ENCODE measurements at regions not wholly inside any gene's neighbourhood (a gene's known extent, or its start where the extent isn't known, plus 50 kb on each side); places are given as distances from the start of the nearest gene placed in this dataset.
"Not testable (repeated sequence)": the region's sequence is repeated elsewhere in the genome, so short reads cannot be mapped to it uniquely, and the experiment has no call there.

DNA sequence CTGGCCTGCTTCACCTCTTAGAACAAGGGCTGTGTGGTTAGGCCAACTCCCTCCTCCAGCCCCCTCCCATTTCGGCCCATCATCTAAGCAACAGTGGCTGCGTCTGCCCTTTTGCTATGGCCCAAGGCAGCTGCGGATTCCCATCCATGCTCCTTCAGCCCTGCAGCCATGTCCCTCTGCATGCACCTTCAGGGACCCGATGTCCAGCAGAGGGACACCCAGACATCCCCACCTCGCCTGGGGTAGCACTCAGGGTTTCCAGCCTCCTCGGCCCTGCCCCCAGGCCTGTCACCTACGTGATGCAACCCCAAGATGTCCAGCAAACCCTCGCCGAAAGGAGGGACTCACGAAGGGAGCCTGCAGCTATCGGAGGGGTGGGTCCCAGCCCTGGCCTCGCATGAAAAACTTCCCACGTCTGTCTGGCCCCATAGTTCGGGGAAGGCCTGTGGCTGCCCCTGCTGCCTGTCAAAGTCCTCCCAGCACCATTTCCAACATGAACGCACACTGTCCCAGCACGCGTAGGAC is 194.4 kb downstream of the CTTN start:
- DNase-seq (ENCODE audit: low read depth in 2 of 2), result no peak

DNA sequence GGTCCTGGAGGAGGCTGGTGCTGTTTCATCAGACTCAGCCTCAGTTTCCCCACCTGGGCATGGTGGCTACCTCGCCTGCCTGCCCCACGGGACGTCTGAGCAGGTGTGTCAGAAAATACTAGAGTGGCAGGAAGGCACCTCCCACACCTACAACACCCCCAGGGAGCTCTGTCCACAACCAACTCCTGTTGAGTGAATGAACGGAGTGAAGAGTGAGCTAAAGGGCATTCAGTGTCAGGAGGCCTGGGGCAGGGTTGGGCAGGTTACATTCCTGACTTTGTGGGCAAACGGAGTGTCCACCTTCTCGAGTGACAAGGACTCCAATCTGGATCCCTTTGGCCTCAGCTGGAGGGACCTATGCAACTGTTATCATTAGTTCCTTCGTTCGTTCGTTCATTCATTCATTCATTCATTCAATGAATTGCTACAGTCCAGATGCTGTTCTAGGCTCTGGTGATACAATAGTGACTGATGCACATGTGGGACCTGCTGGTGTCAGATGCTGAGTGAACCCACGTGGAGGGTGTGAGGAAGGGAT is 195.2 kb downstream of the CTTN start:
- no peak for DNase-seq (ENCODE audit: low read depth in 2 of 2)

DNA sequence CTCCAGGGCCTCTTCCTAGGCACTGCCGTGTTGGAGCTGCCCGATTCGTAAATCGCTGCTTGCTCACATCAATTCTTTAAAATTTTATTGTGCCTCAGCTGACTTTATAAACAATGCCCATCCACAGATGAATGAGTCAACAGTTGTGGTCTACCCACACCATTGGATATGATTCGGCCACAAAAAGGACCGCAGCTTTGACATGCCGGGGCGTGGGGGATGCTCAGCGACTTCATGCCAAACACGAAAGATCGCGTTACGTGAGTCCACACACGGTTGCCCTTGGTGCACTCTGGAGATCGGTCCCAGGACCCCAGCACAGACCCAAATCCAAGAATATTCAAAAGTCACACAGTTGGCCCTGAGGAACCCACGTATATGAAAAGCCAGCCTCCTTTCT is 195.7 kb downstream of the CTTN start:
- no peak for DNase-seq (ENCODE audit: low read depth in 2 of 2)

DNA sequence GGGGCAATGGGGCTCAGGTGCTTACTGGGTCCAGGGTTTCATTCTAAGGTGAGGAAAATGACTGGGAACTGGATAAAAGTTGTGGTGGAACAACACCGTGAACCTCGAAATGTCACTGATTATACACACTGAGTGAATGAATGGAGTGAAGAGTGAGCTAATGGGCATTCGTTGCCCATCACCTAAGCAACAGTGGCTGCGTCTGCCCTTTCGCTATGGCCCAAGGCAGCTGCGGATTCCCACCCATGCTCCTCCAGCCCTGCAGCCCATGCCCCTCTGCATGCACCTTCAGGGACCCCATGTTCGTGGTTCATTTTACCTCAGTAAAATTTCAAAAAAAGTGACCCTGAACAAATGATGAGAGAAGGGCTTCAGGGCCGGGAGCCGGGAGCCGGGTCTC is 196.3 kb downstream of the CTTN start:
- no peak for DNase-seq (ENCODE audit: low read depth in 2 of 2)

DNA sequence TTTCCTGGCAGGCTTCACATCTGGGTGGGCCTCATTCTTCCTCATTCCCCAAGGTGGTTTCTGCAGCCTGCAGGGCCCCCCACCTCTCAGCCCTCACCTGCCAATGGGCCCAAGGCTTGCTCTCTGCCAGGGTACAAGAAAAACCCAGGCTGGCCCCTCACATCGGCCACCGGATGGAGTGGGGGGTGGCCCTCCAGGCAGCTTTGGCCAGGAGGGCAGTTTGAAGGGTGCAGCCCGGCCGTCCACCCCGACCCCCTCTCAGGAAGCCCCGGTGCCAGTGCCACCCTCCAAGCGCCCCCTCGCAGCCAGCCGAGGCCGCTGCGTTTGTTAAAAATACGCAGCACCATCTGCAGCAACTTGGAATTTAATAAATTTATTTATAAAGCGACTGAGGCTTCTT is 196.7 kb downstream of the CTTN start:
- DNase-seq (ENCODE audit: low read depth in 2 of 2), result no peak

DNA sequence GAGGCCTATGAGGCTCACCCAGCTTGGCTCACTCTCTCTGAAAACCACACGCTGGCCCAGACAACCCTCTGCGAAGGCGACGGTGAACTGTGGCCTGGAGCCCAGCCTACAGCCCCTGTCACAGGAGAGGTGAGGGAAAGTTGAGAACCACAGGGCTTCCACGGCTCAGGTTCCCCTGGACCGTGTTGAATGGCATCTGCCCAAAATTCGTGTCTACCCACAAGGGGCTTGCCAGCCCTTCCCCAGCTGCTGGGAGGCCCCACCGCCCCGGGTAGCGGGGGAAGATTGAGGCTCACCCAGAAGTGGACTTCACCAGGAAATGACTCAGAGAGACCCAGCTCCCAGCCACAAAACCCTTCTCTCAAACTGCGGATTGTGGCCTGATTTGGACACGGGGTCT is 197.1 kb downstream of the CTTN start:
- no peak for DNase-seq (ENCODE audit: low read depth in 2 of 2)

DNA sequence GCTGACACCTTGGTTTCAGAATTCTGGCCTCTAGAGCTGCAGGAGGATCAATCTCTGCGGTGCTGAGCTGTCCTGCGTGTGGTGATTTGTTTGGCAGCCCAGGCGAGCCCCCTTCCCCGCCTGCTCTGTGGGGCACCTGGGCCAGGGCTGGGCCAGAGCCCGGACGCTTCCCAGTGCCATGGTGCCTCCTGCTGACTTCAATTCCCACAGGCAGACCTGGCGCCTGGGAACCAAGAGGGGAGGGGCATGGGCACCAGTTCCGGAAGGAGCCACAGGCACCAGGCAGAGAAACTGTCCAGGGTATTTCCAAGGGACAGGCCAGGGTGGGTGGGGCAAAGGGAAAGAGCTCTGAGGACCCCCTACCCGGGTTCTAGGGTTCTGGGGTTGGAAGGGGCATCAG is 197.8 kb downstream of the CTTN start:
- no peak for DNase-seq (ENCODE audit: low read depth in 2 of 2)

DNA sequence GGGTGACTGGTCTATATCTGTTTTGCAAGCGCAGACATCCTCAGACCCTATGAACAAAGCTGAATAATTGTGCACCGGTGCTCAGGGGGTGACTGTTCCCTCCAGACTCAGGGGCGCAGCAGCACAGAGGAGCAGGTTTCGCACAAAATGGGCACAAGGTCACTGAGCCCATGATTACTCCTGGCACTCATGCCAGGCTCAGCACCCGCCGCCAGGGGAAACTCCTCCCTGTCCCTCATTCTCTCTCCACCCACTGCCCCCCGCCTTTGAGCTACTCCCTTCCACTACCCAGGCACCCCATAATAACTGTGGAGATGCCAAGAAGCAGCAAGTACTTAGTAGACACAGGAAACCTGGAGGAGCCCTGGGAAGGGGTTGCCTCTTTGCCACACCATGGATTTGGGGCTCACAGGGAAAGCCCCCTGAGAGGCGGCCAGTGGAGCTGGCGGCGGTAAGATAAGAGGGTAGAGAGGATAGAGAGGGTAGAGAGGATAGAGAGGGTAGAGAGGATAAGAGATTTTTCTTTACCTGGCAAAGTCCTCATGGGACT is 198.8 kb downstream of the CTTN start:
- DNase-seq (ENCODE audit: low read depth in 2 of 2), result no peak

DNA sequence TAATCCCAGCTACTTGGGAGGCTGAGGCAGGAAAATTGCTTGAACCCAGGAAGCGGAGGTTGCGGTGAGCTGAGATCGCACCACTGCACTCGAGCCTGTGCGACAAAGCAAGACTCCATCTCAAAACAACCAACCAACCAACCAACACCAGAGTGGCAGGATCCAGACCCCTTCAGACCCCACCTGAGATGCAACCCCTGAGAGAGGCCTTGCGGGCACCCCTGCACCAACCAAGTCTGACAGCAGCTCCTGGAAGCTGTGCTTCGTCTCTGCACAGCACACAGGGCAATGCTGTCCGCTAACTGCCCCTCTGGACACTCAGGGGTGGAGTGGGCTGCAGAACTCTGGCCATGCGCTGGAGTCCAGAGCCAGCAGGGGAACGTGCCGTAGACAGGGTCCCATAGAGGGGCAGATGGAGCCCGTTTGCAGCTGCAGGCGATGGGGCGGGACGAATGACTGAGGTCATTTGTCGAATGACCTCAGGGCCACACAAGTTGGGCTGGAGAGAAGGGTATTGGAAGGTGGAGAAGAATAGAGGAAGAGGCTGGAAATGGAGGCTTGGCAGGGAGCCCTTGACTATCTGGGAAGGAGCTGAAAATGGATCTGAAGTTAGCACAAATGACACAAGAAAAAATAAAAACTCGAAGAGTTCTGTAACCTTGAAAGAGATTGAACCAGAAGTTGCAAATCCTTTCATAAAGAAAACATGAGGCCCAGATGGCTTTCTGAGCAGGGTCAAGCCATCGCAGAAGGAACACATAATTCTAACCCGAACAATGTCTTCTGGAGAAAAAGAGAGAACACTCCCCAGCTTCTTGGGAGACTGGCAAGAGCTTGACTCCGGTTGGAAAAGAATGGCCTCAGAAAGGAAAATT is 199.7 kb downstream of the CTTN start:
- DNase-seq (ENCODE audit: low read depth in 2 of 2), result no peak

DNA sequence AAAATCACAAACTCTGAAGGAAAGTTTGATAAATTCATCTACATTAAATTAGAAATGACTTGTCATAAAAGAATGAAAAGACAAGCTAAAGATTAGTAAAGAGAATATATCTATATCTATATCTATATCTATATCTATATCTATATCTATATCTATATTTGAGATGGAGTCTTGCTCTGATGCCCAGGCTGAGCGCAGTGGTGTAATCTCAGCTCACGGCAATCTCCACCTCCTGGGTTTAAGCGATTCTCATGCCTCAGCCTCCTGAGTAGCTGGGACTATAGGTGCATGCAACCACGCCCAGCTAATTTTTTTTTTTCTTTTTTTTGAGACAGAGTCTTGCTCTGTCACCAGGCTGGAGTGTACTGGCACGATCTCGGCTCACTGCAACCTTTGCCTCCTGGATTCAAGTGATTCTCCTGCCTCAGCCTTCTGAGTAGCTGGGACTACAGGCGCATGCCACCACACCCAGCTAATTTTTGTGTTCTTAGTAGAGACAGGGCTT is 202.6 kb downstream of the CTTN start:
- not testable (repeated sequence) for DNase-seq (ENCODE audit: low read depth in 2 of 2)

DNA sequence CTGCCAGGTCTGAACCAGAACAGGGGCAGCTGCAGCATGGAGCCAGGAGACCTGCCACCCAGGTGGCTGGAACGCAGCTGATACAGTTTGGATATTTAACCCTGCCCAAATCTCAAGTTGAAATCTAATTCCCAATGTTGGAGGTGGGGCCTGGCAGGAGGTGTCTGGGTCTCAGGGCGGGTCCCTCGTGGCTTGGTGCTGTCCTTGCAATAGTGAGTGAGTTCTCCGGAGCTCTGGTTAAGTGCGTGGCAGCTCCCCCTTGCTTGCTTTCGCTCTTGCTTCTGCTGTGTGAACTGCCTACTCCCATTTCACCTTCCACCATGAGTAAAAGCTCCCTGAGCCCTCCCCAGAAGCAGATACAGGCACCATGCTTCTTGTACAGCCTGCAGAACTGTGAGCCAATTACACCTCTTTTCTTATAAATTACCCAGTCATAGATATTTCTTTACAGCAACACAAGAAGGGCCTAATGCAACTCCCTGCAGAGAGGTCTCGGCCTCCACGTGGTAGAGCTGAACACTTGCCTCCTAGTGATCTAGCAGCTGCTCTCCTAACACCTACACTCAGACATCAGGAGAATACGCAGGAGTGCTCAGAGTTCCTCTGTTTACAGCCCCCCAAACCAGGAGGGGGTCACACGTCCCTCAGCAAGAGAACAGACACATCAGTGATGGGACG is 203.7 kb downstream of the CTTN start:
- no peak for DNase-seq (ENCODE audit: low read depth in 2 of 2)

DNA sequence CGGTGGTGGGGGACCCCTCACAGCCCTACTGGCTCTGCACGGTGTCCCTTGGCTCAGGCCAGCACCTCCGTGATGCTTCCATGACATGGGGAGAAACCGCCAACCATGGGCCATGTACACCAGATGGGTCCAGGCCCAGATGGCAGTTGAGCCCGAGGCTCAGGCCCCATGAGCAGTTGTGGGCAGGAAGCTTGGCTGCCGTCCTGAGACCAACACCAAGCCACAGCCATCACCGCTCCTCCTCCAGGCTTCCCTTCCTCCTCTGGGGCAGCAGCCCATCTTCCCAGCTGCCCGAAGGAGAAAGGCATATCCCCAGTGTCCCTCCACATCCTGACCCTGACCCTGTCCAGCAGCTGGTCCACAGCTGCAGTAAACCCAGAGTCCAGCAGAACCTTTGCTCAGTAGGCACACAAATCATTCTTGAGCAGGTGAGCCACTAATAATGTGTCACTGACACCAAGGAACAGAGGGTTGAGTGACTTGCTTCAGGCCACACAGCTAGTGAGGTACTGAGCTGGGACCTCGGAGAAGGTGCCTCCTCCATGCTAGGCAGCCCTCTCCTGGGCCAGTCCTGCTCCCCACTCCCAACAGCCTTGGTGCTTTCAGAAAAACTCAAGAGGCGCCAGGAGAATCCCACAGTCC is 204.9 kb downstream of the CTTN start:
- DNase-seq (ENCODE audit: low read depth in 2 of 2), result no peak

DNA sequence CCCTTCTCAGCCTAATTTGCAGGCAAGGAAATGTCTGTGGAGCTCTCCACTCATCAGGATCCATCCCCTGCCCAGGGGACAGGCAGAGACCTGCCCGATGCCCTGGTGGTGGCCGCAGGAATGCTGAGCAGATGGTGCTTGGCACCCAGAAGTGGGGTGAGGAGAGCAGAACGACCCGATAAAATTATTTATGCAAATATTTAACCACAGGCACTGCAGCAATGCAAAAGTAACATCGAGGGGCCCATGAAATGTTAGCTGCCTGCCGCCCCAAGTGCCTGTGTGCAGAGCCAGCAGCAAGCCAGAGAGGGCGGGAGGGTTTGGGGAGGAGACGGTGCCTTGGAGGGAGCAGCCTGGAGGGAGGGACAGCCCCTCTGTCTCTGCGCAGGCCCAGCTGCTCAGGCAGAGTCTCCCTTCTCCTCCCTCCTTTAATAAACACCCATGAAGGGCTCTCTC is 205.5 kb downstream of the CTTN start:
- no peak for DNase-seq (ENCODE audit: low read depth in 2 of 2)

DNA sequence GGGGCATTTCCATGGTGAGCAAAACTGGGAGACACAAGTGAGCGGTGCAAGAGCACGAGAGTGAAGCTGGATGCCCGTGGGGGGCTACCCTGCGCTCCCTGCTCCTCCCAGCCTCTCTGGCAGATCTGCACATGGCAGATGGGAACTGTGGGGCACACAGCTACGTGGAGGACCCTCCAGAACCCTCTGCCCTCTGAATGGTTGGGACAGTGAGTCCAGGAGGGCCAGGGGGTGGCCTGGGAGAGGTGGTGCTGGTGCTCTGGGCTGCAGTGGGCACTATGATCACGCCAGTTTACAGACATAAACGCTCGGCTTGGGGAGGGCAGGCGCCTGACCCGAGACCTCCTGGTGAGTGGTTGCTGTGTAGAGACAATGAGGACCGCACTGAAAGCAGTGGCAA is 205.9 kb downstream of the CTTN start:
- no peak for DNase-seq (ENCODE audit: low read depth in 2 of 2)

DNA sequence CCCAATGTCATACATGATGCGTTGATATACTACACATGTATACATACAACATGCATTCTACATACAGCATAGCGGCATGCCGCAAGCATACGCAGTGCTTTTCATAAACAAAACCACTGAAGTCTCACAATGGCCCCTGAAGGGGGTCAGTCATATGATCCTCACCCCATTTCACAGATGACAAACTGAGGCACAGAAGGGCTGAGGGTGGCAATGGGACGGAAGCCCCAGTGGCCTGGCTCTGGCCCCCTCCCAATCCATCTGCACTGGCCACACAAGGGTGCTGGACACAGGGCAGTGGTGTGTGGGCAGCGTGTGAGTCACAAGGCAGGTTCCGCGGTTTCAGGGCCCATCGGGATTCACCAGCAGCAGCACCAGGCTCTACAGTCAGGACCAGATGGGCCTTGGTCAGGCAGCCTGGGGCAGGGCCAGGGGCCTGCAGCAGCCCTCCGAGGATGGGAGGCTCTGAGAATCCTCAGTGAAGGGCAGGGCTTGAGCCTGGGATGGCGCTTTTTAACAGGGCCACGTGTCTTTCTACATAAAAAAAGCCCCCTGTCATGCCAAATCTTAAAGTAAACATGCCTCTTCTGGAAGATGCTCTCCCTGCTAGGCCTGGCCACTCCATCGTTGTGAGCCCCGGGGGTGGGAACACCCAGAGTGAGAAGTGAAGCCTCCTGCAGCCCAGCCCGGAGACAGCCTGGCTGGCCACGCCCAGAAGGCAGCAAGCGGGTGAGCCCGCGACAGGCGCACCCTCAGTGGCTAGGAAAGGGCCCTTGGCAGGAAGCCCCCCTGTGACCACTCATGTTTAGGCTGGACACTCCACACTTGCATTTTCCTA is 206.5 kb downstream of the CTTN start:
- DNase-seq (ENCODE audit: low read depth in 2 of 2), result no peak

DNA sequence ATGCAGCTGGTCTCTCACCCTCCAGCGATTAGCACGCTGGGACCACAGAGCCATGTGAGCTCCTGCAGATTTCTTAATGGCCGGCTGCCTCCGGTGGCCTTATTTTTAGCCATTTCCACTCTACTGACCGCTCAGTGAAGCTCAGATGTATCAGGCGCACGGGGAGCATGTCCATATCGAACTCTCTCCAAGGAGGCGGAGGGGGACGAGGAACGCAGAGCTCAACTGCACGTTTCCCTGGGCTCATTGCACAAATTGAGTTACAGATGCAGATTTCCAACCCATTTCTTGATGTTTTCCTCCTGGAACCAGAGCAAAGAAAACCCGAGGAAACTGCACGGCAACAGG is 207.1 kb downstream of the CTTN start:
- DNase-seq (ENCODE audit: low read depth in 2 of 2), result no peak

DNA sequence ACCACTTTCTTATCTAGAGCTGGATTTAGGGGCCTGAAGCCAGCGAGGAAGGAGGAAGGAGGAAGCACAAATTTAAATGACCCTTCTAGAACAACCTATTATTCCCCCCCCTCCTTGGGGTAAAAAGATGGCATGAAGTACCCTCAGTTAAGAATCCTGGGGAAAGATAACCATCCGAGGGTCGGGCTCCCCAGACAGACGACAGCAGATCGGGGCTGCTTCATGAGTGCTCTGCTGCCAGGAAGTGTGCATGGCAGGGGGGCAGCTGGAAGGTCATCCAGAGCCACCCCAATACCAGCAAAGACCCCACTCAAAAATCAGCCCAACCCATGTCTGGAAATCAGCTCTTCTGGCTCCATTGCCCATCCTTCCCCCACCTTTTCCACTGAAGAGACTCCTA is 207.5 kb downstream of the CTTN start:
- DNase-seq (ENCODE audit: low read depth in 2 of 2), result no peak

DNA sequence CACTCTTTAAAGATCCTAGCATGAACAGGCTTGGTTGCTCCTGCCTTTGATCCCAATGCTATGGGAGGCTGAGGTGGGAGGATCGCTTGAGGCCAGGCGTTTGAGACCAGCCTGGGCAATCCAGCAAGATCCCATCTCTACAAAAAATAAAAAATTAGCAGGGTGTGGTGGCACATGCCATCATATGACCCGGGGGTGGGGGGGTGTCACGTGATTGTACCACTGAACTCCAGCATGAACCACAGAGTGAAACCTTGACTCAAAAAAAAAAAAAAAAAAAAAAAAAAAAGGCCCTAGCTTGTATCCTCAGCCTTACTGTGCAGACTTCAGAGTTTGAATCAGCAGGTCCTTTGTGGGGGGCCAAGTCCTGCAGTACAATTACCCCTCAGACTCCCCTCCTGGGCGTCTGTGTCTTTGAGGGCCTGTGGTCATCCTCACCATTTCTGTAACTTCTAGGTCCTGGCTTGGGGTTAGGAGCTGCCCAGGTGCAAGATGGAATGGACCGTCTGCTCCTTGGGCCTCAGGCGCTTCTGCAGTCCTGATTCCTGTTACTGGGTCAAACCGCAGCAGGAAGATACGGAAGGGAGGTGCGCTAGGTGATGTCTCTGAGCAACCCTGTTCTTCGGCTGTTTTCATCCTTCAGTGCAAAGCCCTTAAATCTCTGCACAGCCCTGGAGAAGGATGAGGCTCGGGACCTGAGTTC is 208.1 kb downstream of the CTTN start:
- no peak for DNase-seq (ENCODE audit: low read depth in 2 of 2)

DNA sequence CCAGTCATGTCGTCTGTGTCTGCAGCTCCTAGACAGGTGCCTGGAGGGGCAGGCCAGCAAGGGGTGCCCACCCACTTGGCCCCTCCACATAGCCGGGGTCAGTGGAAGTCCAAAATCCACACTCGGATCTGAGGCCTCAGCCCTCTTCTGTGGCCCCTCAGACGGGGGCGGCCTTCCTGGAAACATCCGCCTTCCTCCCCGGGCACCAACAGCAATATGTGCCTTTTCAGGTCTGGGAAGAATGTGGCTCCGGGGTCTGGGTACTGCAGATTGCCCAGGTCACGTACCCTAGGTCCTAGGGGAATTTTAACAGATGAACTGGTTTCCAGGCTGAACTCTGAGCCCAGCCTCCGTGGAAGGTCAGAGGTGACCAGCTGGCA is 208.6 kb downstream of the CTTN start:
- no peak for DNase-seq (ENCODE audit: low read depth in 2 of 2)

DNA sequence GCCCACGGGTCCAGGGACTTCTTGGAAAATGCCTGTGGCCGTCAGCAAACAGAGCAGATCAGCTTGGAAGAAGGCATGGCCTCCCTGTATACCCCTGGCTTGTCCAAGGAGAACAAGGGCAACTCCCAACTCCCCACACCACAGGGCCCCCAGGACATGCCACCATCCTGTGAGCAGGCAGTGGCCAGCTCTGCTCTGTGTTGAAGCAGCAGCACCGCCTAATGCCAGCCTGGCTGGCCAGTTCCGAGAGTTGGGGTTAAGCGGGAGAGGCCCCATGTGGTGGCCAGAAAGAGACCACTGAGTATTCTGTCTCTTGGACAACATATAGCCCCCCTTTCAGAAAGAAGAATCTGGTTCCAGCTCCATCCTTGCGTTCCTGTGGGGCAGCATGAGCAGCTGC is 209.2 kb downstream of the CTTN start:
- no peak for DNase-seq (ENCODE audit: low read depth in 2 of 2)

Measured in stimulated activated CD8-positive, alpha-beta memory T cell treated with anti-CD3 and anti-CD28 coated beads, Interleukin-7, amount 100 ng/mL, for 4 hours (primary cell).